H9 (cell line): ENCODE measurements at regions not wholly inside any gene's neighbourhood (a gene's known extent, or its start where the extent isn't known, plus 50 kb on each side); places are given as distances from the start of the nearest gene placed in this dataset.

ENCODE experiments used
- DNase-seq: peaks from one replicate; pipeline ENCODE4 v3.0.0-alpha.2; 2017
- H2AFZ ChIP-seq: one replicate; pipeline ENCODE4 v1.6.1; 2013; ENCODE audit warnings: mild to moderate bottlenecking, low read length, control low read depth, moderate library complexity
- H2AK5ac ChIP-seq: 2 replicates; pipeline ENCODE4 v1.6.1; 2013; ENCODE audit warnings: low read length, control low read depth, mixed read lengths; ENCODE audit not compliant: insufficient read length
- H2BK120ac ChIP-seq: one replicate; pipeline ENCODE4 v1.6.1; 2013; ENCODE audit warnings: low read depth, mild to moderate bottlenecking, low read length, control low read depth, inconsistent platforms; ENCODE audit not compliant: poor library complexity, severe bottlenecking
- H2BK12ac ChIP-seq: 2 replicates; pipeline ENCODE4 v1.6.1; 2013; ENCODE audit warnings: low read length, control low read depth, mixed read lengths, low read depth; ENCODE audit not compliant: insufficient read length
- H2BK15ac ChIP-seq: 2 replicates; pipeline ENCODE4 v1.6.1; 2013; ENCODE audit warnings: low read depth, low read length, control low read depth
- H2BK20ac ChIP-seq: one replicate; pipeline ENCODE4 v1.6.1; 2013; ENCODE audit warnings: low read depth, mild to moderate bottlenecking, low read length, control low read depth, inconsistent platforms; ENCODE audit not compliant: poor library complexity, severe bottlenecking
- H2BK5ac ChIP-seq: 2 replicates; pipeline ENCODE4 v1.6.1; 2013; ENCODE audit warnings: low read length, control low read depth, mixed read lengths; ENCODE audit not compliant: insufficient read length
- H3K14ac ChIP-seq: 2 replicates; pipeline ENCODE4 v1.6.1; 2013; ENCODE audit warnings: low read length, control low read depth; ENCODE audit not compliant: insufficient read depth
- H3K18ac ChIP-seq: 2 replicates; pipeline ENCODE4 v1.6.1; 2013; ENCODE audit warnings: low read depth, mild to moderate bottlenecking, mixed read lengths, low read length, control low read depth; ENCODE audit not compliant: insufficient read length
- H3K23ac ChIP-seq: 2 replicates; pipeline ENCODE4 v1.6.1; 2013; ENCODE audit warnings: low read length, control low read depth, mixed read lengths, low read depth; ENCODE audit not compliant: insufficient read length
- H3K23me2 ChIP-seq: 2 replicates; pipeline ENCODE4 v1.6.1; 2013; ENCODE audit warnings: low read depth, mild to moderate bottlenecking, mixed read lengths, low read length, control low read depth; ENCODE audit not compliant: insufficient read length, poor library complexity, severe bottlenecking
- H3K27ac ChIP-seq: 2 replicates; pipeline ENCODE4 v1.5.1; 2013; ENCODE audit warnings: low read length, control low read depth, mixed read lengths, low read depth; ENCODE audit not compliant: insufficient read length
- H3K27me3 ChIP-seq: 2 replicates; pipeline ENCODE4 v1.6.1; 2013; ENCODE audit warnings: low read length, control low read depth, inconsistent platforms; ENCODE audit not compliant: insufficient read depth
- H3K4ac ChIP-seq: 2 replicates; pipeline ENCODE4 v1.6.1; 2013; ENCODE audit warnings: low read depth, mild to moderate bottlenecking, control low read depth, inconsistent platforms, low read length, moderate library complexity
- H3K4me1 ChIP-seq: 2 replicates; pipeline ENCODE4 v1.6.1; 2013; ENCODE audit warnings: low read length, control low read depth, inconsistent platforms; ENCODE audit not compliant: insufficient read depth
- H3K4me2 ChIP-seq: 2 replicates; pipeline ENCODE4 v1.6.1; 2013; ENCODE audit warnings: low read length, control low read depth, mixed read lengths; ENCODE audit not compliant: insufficient read length, insufficient read depth
- H3K56ac ChIP-seq: 2 replicates; pipeline ENCODE4 v1.6.1; 2013; ENCODE audit warnings: low read depth, mild to moderate bottlenecking, mixed read lengths, low read length, control low read depth; ENCODE audit not compliant: insufficient read length
- H3K79me1 ChIP-seq: 2 replicates; pipeline ENCODE4 v1.6.1; 2013; ENCODE audit warnings: low read depth, mild to moderate bottlenecking, moderate library complexity, low read length, control low read depth, inconsistent platforms; ENCODE audit not compliant: insufficient read depth, poor library complexity, severe bottlenecking
- H3K79me2 ChIP-seq: 2 replicates; pipeline ENCODE4 v1.6.1; 2013; ENCODE audit warnings: low read length, control low read depth, inconsistent platforms; ENCODE audit not compliant: insufficient read depth
- H3K9ac ChIP-seq: 2 replicates; pipeline ENCODE4 v1.6.1; 2013; ENCODE audit warnings: low read length, control low read depth, mixed read lengths; ENCODE audit not compliant: insufficient read length; ENCODE audit errors: extremely low read depth
- H3K9me3 ChIP-seq: one replicate; pipeline ENCODE4 v1.6.1; 2013; ENCODE audit warnings: low read depth, low read length, inconsistent platforms; ENCODE audit not compliant: control insufficient read depth
- H3T11ph ChIP-seq: one replicate; pipeline ENCODE4 v1.6.1; 2013; ENCODE audit warnings: mild to moderate bottlenecking, low read length, control low read depth, inconsistent platforms
- H4K20me1 ChIP-seq: one replicate; pipeline ENCODE4 v1.6.1; 2013; ENCODE audit not compliant: control insufficient read depth, insufficient read length, insufficient read depth
- H4K5ac ChIP-seq: 2 replicates; pipeline ENCODE4 v1.6.1; 2013; ENCODE audit warnings: low read depth, mild to moderate bottlenecking, mixed read lengths, low read length, control low read depth; ENCODE audit not compliant: insufficient read length
- H4K8ac ChIP-seq: replicated peaks from 2 replicates; pipeline ENCODE4 v1.6.1; 2013; ENCODE audit warnings: low read length, control low read depth, mixed read lengths, low read depth; ENCODE audit not compliant: insufficient read length
- H4K91ac ChIP-seq: 2 replicates; pipeline ENCODE4 v1.6.1; 2013; ENCODE audit warnings: low read depth, mild to moderate bottlenecking, moderate library complexity, mixed read lengths, low read length, control low read depth; ENCODE audit not compliant: insufficient read length
- H3K27ac Mint-ChIP-seq, 3 experiments: 2 replicates in 2 of 3; 3 replicates in 1 of 3; pipeline ENCODE4 v1.8.0; 2020 to 2021; ENCODE audit warnings: mixed read lengths in 3 of 3, mild to moderate bottlenecking in 1 of 3, moderate library complexity in 1 of 3
- H3K27me3 Mint-ChIP-seq: 2 replicates; pipeline ENCODE4 v1.8.0; 2021; ENCODE audit warnings: low read depth, mild to moderate bottlenecking, moderate library complexity, mixed read lengths
- H3K36me3 Mint-ChIP-seq, 3 experiments: 2 replicates in 2 of 3; 3 replicates in 1 of 3; pipeline ENCODE4 v1.8.0; 2020 to 2021; ENCODE audit warnings: low read depth in 3 of 3, mixed read lengths in 3 of 3; ENCODE audit not compliant: insufficient read depth in 1 of 3
- H3K4me1 Mint-ChIP-seq, 2 experiments: 2 replicates each; pipeline ENCODE4 v1.8.0; 2020; ENCODE audit warnings: mixed read lengths in 2 of 2
- H3K4me3 Mint-ChIP-seq, 2 experiments: 2 replicates in 1 of 2; 3 replicates in 1 of 2; pipeline ENCODE4 v1.8.0; 2020 to 2021; ENCODE audit warnings: mild to moderate bottlenecking in 2 of 2, mixed read lengths in 2 of 2, moderate library complexity in 1 of 2
- H3K9me3 Mint-ChIP-seq, 2 experiments: 2 replicates in 1 of 2; 3 replicates in 1 of 2; pipeline ENCODE4 v1.8.0; 2020; ENCODE audit warnings: mild to moderate bottlenecking in 2 of 2, mixed read lengths in 2 of 2, moderate library complexity in 1 of 2
- WGBS: extraction: QIAGEN DNeasy Blood & Tissue Kit; methylation state at CpG from one replicate; pipeline ENCODE4 v1.1.7; 2013; ENCODE audit warnings: missing lambda C conversion rate, low lambda C conversion rate, mixed read lengths; ENCODE audit not compliant: insufficient read length; ENCODE audit errors: extremely low coverage; 5-methylcytosine and 5-hydroxymethylcytosine counted together
- TF ChIP-seq, protein P1 (sequence below): fragments of 200-600 bp; sonication (generic); conservative IDR thresholded peaks from 3 replicates; pipeline ENCODE4 v1.8.0; 2021; ENCODE audit warnings: antibody characterized with exemption, mild to moderate bottlenecking

DNA sequence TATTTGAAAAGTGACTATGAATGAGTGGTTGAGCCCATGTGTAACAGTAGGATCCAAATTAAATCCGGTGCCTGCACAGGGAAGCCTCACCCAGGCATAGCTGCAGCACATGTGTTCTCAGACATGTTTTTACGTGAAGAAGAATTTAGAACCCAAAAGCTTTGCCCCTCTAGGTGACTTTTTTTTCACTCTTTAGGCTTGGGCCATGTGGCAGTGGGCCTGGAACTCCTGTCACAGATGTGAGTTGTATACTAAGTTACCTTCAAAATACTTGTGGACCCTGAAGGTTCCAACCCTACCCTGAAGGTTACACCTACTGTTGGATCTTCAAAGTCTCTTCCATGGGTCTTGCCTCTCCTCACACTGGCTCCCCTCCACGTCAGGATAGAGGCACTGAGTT is 146.6 kb downstream of the GAS1 start:
- no peak overlapping the region for H3K14ac ChIP-seq
- no peak for DNase-seq
- no peak overlapping the region for H3K9ac ChIP-seq
- H3T11ph ChIP-seq = no peak overlapping the region
- no peaks in the 10 kb centered on the region for H4K20me1 ChIP-seq
- Mint-ChIP-seq H3K27ac (peak overlapping the region in 2 of 3 experiments; percentile 56 to 65; a peak in 3 of 7 replicates), H3K9me3 (peaks cover 8% of the 10 kb centered on the region in 2 experiments; a peak in 4 of 5 replicates), H3K4me1 (peaks cover 16% of the 10 kb centered on the region in 2 experiments), H3K4me3 (no peak overlapping the region), H3K27me3 (no peaks in the 10 kb centered on the region; the same call in 1 of the 2 replicates), H3K36me3 (peaks cover 2 to 6% (median 3%) of the 10 kb centered on the region in 3 experiments; a peak in 4 of 7 replicates)
- no peak overlapping the region for H4K5ac ChIP-seq
- no peaks in the 10 kb centered on the region for H3K9me3 ChIP-seq
- H2BK120ac ChIP-seq = no peak overlapping the region
- H2BK12ac ChIP-seq = no peak overlapping the region
- H2AK5ac ChIP-seq = no peak overlapping the region
- no CpG with 5 or more reads among the region's 3 CpGs for WGBS
- H3K79me2 ChIP-seq = no peaks in the 10 kb centered on the region
- TF ChIP-seq, protein P1, sequence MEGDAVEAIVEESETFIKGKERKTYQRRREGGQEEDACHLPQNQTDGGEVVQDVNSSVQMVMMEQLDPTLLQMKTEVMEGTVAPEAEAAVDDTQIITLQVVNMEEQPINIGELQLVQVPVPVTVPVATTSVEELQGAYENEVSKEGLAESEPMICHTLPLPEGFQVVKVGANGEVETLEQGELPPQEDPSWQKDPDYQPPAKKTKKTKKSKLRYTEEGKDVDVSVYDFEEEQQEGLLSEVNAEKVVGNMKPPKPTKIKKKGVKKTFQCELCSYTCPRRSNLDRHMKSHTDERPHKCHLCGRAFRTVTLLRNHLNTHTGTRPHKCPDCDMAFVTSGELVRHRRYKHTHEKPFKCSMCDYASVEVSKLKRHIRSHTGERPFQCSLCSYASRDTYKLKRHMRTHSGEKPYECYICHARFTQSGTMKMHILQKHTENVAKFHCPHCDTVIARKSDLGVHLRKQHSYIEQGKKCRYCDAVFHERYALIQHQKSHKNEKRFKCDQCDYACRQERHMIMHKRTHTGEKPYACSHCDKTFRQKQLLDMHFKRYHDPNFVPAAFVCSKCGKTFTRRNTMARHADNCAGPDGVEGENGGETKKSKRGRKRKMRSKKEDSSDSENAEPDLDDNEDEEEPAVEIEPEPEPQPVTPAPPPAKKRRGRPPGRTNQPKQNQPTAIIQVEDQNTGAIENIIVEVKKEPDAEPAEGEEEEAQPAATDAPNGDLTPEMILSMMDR = no peak
- no peak overlapping the region for H2BK20ac ChIP-seq
- no peak overlapping the region for H2BK5ac ChIP-seq
- no peak overlapping the region for H2BK15ac ChIP-seq
- no peak overlapping the region for H3K56ac ChIP-seq
- H4K91ac ChIP-seq = no peak overlapping the region
- no peak overlapping the region for H3K23ac ChIP-seq
- no peak overlapping the region for H4K8ac ChIP-seq
- H2AFZ ChIP-seq = no peak overlapping the region
- no peak overlapping the region for H3K4ac ChIP-seq
- H3K18ac ChIP-seq = no peak overlapping the region
- H3K4me2 ChIP-seq = no peak overlapping the region
- no peaks in the 10 kb centered on the region for H3K79me1 ChIP-seq
- H3K23me2 ChIP-seq = no peaks in the 10 kb centered on the region
- H3K27me3 ChIP-seq = no peaks in the 10 kb centered on the region
- peaks cover 3% of the 10 kb centered on the region; the same call in 1 of the 2 replicates for H3K4me1 ChIP-seq
- no peak overlapping the region for H3K27ac ChIP-seq
